Stimulated activated CD4-positive, alpha-beta T cell treated with anti-CD3 and anti-CD28 coated beads, Interleukin-15, amount 100 ng/mL, for 24 hours (primary cell): ENCODE measurements at regions not wholly inside any gene's neighbourhood (a gene's known extent, or its start where the extent isn't known, plus 50 kb on each side); places are given as distances from the start of the nearest gene placed in this dataset.

Source experiments
- DNase-seq: peaks from one replicate; pipeline ENCODE4 v3.0.0-alpha.2; 2020

DNA sequence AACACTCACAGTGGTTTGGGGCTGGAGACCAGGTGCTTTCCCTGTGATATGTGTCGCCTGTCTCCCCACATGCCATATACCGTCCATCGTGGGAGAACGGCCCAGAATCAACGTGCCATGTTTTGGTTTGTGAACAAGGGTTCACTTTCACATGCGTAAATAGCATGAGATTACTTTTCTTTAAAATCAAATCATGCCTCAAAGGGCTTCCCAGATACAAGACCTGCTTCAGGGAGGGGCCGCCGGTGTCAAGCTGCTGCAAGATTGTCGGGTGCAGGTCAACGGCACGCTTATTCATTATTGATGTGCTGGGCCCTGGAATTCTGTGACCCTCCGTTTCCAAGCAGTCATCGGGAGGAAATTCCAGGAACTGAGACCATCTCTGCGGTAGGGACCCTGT is 145.2 kb upstream of the RTL1 start:
- no peak for DNase-seq

DNA sequence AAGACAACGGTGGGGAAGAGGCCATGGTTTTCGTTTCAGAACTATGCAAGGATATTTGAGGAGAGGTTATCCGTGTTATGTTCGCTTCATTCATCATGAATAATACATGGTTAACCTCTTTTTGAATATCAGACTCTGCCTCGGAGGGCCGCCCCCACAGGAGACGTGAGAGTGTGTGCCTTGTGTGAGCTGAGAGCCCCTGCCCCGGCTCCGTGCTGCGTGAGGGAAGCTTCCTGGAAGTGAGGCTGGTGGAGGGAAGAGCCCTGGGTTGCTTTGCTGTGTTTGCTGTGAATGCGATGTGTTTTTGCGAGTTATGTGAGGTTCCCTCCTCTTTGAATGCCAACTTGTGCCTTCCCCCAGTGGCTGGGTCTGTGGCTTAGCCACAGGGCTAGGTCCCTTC is 146.0 kb upstream of the RTL1 start:
- no peak for DNase-seq

DNA sequence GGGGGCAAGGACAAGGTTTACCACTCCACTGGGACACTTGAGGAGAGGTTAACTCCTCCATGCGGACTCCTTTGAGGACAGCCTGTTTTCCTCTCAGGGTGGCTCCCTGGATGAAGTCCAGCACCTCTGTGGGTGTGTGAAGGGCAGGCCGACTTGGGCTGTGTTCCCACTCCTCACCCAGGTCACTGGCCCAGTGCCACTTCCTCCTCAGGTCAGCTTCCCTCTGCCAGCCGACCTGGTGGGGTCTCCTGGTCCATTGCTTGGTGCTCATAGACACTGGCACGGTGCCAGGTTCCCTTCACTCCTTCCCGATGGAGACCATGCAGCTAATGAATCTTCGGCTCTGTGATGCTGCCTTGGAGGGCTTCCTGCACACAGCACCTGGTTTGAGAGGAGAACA is 146.4 kb upstream of the RTL1 start:
- DNase-seq, result no peak

DNA sequence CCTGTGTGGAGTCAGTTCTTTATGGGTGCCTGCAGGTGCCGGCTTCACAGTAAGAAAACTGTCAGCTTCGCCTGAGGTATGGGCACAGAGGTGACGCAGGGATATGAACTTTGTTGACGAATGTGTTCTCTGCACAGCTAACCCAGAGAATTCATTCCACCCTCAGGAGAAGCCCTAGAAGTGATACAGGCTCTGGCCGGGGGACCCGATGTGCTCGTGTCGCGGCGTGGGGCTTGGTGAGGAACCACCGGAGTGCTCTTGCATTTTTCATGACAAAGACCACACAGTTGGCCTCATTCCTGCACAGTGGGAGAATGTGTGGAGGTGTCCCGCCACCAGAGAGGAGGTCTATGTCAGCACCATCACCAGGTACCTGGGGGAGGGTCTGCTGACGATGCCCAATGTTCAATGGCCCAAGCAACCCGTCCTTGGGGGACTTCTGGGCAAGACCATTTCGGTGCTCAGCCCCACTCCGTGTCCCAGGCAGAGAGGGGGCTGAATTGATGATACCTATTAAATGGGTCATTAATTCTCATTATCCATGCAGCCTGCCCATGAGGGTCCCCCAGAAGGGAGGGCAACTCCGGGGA is 147.5 kb upstream of the RTL1 start:
- DNase-seq, result no peak

DNA sequence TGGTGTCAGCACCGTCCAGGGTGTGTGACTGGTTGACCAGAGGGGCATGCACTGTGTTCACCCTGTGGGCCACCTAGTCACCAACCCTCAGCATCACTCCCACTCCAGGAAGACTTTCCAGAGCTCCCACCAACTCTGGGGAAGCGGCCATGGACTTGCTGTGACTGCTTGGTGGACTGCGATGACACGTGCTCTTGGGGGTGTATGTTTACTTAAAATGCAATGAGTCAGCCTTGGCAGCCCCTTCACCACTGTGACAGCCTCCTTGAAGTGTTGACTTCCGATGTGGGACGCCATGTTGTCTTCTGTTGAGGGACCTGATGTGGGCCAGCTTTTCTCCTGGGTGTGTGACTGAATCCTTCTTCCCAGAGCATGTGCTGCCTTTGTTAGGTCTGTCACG is 151.1 kb upstream of the RTL1 start:
- DNase-seq, result no peak

DNA sequence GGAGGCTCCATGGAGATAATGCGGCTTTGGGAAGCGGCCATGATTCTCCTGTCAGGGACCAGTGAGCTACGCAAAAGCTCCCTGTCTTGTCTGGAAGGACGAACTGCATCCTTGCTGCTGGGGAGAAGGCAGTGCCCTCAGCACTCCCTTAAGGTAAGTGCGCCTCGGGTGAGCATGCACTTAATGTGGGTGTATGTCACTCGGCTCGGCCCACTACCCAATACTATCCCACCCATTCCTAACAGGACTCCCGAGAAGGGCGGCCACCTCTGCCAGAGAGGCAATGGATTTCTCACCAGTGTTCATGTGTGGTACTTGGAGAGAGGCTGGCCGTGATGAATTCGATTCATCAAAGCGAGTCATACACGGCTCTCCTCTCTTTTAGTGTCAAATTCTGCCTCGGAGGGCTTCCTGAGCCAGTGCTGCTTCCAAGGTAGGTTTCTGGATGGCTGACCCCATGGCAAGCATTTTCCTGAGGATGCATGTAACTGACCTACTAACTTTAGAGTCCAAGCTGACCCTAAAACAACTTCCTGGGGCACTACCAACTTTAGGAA is 151.7 kb upstream of the RTL1 start:
- no peak for DNase-seq

DNA sequence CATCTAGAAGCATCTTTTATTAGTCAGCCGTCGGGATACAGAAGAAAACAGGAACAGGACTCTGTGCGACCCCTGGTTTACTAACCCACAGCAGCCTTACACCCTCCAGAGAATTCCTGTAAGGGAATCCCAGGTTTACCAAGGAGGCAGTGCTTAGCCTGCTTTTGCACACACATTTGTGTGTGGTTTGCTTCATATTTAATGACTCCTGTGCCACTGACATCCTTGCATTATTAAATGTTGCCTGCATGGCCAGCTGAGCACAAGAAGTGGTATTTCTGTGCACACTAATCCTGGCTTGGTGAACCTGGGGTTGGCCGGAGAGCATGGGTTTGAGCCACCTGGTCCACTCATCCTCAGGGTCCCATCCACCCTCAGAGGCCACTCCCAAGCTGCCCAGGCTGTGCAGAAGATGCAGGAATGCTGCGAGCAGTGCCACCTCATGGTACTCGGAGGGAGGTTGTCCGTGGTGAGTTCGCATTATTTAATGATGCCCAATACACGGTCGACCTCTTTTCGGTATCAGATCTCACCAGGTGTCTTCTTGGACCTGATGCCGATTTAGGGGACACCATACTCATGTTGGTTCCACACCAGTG is 152.4 kb upstream of the RTL1 start:
- no peak for DNase-seq

DNA sequence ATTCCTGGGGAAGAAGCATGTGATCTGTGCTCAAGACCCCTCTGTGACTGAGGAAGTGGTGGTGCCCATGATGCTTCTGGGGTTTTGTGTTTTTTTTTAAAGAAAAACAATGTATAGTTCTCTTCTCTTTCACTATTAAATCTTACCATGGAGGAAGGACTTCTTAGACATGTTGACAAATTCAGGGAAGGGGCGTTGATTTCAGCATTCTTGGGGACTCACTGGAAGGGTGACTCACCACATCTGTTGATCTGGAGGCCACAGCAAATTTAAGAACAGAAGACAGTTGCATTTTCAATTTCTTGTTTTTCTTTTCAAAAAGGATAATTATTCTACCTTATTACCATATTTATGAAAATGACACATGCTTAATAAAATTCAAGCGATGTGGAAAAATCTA is 152.9 kb upstream of the RTL1 start:
- no peak for DNase-seq

DNA sequence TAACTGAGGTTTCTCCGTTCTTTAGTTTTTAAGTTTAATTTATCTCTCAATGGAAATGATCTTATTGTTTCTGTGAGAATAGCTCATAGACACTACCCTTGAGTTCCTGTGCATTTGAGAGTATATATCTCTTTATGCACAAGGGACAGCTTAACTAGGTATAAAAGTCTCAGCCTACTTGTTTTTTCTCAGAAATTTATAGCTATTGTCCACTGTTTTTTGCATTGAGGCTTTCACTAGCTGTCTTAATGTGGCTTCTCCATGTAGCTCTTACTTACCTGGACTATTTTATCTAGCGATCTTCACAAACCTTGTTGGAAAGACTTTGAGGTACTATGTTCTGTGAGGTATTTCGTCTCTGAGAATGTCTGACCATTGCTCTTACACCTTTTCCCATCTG is 153.9 kb upstream of the RTL1 start:
- no peak for DNase-seq

DNA sequence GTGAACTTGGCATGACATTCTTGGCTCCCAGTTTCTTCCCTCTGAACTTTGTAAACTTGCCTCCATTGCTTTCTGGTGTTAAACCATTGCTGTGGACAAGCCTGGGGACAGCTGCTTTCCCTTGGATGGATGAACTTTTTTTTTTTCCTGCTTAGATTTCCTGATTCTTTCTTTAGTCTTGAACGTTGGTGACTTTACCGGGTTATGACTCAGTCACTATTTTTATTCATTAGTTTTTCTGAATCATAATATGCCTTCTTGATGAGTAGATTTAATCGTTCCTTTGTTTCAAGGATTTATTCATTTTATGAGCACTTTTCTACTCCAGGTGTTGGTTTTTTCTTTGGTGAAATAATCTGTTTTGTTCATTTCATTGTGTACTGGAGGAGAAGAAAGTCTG is 155.0 kb upstream of the RTL1 start:
- no peak for DNase-seq

DNA sequence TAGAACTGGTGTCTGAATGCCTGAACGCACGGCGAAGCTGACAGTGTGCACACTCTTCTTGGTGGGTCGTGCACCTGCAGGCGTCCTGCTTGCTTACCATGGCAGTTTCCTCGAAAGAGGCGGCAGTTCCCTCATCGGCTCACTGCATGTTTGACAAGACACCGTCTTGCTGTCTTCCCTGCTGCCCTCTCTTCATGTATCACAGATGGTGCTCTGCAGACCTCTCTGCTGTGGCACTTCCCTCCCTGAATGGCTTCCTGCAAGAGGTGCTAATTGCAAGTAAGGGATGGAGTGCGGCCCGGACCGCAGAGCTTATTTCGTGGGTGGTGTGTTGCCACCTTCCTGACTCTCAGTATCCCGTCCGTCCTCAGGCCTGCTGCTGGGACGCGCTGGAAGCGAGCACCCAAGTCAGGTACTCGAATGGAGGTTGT is 156.7 kb upstream of the RTL1 start:
- no peak for DNase-seq

DNA sequence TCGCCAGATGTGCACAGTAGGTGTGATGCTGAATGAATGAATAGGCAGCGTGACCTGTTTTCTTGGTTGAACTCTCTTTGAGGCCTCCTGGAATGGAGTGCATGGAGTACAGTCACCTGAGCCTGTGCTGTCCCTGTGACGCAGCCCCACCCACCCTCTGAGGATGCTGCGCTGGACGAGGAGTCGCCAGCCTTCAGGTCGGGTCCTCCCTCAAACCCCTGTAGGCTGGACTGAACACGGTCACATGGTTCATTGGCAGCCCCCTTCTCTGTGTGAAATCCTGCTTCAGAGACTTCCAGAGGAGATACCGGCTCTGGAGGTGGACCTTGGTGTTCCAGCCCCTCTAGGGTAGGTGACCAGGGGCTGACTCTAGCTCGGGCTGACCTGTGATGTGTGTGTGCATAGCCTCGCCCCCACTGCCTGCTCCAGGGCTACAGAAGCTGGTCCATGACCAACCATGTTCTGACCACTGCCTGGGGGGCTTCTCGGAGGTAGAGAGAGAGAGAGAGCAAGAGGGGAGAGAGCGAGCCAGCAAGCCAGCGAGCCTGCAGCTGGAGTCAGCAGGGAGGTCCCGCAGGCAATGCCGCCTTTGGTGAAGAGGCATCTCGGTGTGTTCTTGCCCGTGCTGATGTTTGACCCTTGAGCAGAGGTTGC is 158.0 kb upstream of the RTL1 start:
- no peak for DNase-seq

DNA sequence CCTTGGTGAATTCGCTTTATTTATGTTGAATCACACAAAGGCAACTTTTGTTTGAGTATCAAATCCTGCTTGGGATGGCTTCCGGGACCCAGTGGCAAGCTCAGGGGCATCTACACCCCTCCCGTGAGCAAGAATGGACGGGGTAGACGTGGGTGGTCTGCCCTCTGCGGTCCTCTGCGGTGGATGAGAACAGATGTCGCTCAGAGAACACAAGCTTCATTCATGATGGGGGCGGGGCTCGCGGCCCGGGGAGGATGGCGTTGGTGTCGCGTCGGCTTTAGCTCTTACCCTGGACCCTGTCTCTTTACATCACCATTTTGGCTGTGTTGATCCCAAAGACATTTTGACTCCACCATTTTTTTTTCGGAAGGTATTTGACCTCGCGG is 158.5 kb upstream of the RTL1 start:
- no peak for DNase-seq

DNA sequence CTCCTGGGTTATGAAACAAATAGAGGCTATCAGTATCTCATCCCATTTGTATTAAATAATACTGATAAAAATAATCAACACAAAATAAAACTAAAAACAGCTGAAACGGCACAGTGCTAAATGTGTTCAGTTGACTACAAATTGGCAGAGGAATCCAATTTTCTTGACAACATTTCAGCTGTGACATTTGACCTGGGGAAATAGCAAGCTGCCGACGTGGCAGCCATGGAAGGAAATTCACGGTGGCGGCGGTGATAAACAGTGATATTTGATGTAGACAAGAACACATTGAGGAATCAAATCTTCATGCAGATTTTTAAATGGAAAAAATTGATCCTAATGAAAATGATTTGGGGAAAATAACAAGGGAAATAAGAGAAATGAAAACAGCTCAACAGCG is 159.1 kb upstream of the RTL1 start:
- no peak for DNase-seq

DNA sequence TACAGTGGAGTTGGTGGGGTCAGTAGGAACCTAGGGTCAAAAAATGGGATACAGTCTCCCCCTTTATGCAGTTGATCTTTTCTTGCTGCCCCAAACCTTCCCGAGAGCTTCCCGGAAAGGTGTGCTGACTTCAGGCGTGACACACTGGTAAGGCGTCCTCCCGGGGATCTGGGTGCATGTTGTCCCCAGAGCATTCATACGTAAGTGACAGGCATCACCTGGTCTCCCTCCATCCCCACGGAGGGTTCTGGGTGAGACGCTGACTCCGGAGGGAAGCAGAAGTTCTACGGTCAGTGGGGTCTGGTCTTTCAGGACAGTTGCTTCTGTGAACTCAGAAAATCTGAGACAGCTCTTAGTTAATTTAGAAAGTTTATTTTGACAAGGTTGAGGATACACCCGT is 159.6 kb upstream of the RTL1 start:
- no peak for DNase-seq

DNA sequence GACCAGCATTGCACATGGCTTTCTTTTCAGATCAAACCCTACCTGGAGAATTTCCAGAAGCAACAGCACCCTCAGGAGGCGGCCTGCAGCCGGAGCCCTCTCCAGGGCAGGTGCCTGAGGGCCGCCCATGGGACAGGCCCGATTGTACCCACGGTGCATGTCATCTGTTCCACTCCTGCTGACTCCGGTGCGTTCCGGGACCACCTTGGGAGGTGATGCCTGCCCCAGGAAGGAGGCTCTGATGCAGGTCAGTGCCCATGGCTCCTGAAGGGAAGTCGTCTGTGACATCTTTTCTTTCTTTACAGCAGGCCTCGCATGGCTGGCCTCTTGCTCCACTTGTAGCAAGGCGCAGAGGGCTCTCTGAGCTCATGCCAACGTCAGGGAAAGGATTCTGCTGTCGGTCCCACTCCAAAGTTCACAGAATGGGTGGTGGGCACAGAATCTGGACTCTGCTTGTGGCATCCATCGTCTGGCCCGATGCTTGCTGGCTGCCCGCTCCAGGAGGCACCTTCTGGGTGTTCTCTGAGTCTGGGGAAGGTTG is 160.7 kb upstream of the RTL1 start:
- no peak for DNase-seq

DNA sequence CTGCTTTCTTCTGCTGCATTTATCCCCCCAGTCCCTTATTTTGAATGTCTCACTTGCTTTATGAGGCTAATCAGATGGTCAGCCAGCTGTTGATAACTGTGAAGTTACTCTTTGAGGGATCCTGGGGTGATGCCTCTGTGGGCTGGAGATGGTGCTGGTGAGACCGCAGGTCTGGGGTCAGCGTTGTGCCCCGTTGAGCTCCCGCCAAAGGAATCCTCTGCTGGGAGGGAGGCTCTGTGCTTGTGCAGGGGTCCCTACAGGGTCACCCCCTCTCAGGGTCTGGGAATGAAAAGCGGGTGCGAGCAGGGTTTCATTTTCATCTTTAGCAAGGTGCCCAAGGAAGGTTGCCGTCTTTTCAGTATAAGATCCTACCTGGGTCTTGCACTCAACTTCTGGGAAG is 161.2 kb upstream of the RTL1 start:
- DNase-seq, result no peak

DNA sequence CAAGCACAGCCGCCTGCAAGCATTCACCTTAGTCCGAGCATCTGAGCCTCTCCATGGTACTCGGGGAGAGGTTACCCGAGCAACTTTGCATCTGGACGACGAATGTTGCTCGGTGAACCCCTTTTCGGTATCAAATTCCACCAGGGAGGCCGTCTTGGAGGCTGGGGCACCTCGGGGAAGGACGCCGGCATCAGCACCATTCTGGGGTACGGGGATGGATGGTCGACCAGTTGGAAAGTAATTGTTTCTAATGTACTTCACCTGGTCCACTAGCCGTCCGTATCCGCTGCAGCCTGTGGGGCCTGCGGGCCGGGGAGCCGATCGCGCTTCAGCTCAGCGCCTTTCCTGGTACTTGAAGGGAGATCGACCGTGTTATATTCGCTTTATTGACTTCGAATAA is 161.7 kb upstream of the RTL1 start:
- no peak for DNase-seq

DNA sequence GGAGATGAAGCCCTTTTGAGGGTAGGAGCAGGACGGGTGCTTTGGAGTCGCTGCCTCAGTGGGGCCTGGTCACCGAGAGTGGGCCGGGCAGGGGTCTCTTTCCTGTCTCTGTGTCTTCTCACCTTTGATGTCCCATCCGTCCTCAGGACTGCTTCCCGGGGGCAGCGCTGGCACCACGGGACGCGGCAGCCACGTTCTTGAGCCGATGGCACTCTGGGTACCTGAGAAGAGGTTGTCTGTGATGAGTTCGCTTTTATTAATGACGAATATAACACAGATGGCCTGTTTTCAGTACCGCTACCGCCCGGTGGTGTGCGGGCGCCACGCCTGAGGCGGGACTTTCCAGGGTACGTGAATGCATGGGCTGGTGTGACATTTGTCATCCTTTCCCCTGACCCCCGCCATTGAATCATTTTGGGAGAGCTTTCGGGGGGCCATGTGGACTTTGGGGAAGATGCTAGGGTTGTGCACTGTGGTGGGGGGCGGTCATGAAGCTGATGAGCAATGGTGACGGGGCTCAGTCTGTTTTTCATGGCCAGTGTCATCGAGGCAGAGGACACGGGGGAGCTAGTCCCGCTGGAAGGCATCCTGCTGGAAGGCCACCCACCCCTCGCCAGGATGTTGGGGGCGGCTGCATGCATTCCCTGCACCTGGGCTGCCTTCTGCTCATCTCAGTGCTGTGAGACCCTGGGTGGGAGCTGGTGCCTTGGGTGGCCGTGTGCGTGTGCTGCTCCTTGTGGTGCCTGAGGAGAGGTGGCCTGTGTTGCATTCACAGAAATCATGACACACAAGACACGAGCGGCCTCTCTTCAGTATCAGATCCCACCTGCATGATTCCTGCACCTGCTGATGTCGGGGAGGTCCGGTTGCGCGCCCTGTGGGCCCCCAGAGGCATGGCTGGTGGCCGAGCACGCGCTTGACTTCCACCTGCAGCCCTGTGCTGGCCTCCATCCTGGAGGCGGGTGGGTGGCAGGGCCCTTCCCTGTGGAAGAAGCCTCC is 162.5 kb upstream of the RTL1 start:
- DNase-seq, result no peak

DNA sequence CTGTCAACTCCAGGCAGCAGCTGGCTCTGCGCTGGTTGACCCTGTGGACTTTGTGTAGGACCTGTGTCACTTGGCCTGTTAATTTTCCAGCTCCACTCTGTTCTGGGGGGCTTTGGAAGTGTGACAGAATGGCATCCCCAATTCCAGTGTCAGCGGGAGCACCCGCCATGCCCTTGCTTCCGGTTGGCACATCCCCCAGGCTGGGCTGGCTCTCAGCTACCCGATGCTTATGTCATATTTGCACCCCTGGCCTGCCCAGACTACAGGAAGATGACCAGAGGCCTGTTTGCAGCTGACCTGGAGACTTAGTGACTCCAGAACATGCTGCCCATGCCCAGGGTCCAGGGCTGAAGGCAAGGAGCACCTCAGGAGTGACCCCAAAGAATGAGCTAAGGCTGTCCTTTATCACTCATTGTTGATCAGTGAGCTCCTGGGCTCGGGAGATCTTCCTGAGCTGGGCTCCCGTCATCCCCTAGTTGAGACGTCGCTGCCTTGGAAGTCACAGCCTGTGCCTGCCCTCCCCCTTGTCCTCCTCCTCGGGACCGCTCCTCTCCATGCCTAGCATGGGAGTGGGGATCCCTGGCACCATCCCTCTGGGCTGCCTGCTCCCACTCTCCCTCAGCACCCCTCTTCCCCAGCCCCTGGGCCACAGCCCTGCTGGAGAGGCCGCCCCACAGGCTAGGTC is 163.4 kb upstream of the RTL1 start:
- no peak for DNase-seq

DNA sequence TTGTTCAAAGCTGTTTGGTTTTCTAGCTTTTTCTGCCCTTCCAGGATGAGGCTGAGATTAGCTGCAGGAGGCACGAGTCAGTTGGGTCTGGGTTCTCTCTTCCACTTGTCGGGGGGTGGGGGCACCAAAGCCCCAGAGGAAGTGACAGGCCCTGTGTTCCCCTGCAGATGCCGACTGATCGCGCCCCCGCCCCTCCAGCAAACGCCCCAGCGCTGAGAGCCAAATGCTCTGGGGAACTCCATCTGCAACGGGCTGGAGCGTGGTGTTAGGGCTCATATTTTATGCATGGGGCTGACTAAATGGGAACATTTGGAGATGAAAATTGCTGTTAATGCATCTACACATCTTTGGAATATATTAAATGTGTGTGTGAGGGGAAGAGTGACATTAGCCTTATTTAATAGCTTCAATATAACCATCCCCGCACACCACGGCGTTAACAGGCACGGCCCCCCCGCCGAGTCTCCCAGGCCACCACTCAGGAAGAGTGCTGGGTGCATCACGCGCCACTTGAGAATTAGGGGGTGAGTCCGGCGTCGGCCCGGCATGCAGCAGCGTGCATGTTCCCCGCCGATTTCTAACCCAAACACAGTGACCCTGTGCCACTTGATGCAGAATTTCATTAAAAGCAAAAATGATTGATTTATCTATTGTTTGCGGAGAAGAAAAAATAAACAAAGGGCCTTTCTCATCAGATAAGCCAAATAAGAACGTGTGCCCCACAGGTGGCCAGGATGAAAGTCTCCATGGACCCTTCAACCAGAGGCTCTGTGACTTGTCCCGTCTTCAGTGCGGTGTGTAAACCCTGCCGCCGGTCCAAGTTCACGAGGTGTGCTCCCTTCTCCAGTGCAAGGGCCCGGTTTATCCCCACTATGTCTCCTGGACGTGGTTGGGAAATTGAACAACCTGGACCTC is 165.0 kb upstream of the RTL1 start:
- no peak for DNase-seq

DNA sequence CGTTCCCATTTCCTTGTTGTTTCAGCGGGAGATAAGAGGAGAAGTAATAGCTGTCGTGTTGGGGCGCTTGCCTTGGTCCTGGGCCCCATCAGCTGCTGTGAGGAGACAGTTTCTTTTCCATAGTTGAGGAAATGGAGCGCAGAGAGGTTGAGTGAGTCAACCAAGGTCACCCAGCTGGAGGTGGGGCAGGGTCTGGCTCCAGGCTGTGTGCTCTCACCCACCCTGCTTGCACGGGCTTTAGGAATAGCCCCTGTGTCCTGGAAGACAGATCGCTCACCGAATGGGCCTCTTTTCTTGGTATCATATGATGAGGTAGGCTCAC is 165.7 kb upstream of the RTL1 start:
- no peak for DNase-seq
